Spleen (tissue), 11 donors: ENCODE measurements at regions not wholly inside any gene's neighbourhood (a gene's known extent, or its start where the extent isn't known, plus 50 kb on each side); places are given as distances from the start of the nearest gene placed in this dataset.

Experiments
- DNase-seq: peaks from one replicate; pipeline ENCODE4 v3.0.0-alpha.2; 2020
- H3K27ac ChIP-seq, 8 donors: fragments of 200-600 bp; sonication (generic) in 7 of 8; 1 replicate in 4 of 8; 2 replicates in 4 of 8; pipeline versions ENCODE4 v1.5.0 to v1.8.0; 2016 to 2021; ENCODE audit warnings: inconsistent platforms in 4 of 8, mild to moderate bottlenecking in 4 of 8, moderate library complexity in 1 of 8
- H3K27me3 ChIP-seq, 7 donors: fragments of 200-600 bp; sonication (generic) in 6 of 7; replicated peaks in 1 of 7; 1 replicate in 4 of 7; 2 replicates in 3 of 7; pipeline versions ENCODE4 v1.5.0 to v1.8.0; 2016 to 2021; ENCODE audit warnings: inconsistent platforms in 3 of 7, mild to moderate bottlenecking in 1 of 7
- H3K36me3 ChIP-seq, 6 donors: fragments of 200-600 bp; sonication (generic) in 5 of 6; 1 replicate in 4 of 6; 2 replicates in 2 of 6; pipeline versions ENCODE4 v1.5.0 to v1.8.0; 2016 to 2021; ENCODE audit warnings: inconsistent platforms in 2 of 6
- H3K4me1 ChIP-seq, 6 donors: fragments of 200-600 bp; sonication (generic) in 5 of 6; 1 replicate in 3 of 6; 2 replicates in 3 of 6; pipeline versions ENCODE4 v1.5.0 to v1.8.0; 2016 to 2021; ENCODE audit warnings: inconsistent platforms in 3 of 6
- H3K4me3 ChIP-seq, 8 donors: fragments of 200-600 bp; sonication (generic) in 7 of 8; 1 replicate in 4 of 8; 2 replicates in 4 of 8; pipeline versions ENCODE4 v1.5.0 to v1.8.0; 2016 to 2021; ENCODE audit warnings: inconsistent platforms in 4 of 8, mild to moderate bottlenecking in 4 of 8, moderate library complexity in 2 of 8
- H3K9me3 ChIP-seq, 8 donors: fragments of 200-600 bp; sonication (generic) in 7 of 8; 1 replicate in 4 of 8; 2 replicates in 4 of 8; pipeline versions ENCODE4 v1.5.0 to v1.8.0; 2016 to 2021; ENCODE audit warnings: inconsistent platforms in 4 of 8
- CTCF ChIP-seq, 11 experiments: fragments of 200-600 bp in 7 of 11; fragments of 450-650 bp in 4 of 11; sonication (generic) in 4 of 11; IDR thresholded peaks in 8 of 11; conservative IDR thresholded peaks in 3 of 11; 1 replicate in 7 of 11; 2 replicates in 4 of 11; pipeline versions ENCODE4 v1.4.0 to v1.8.0; 2016 to 2021; ENCODE audit warnings: antibody characterized with exemption in 11 of 11, inconsistent platforms in 4 of 11, mild to moderate bottlenecking in 1 of 11
- POLR2A ChIP-seq, 3 donors: fragments of 450-650 bp; IDR thresholded peaks; one replicate each; pipeline ENCODE4 v1.5.1; 2017; ENCODE audit warnings: antibody characterized with exemption in 3 of 3, mild to moderate bottlenecking in 1 of 3
- POLR2AphosphoS5 ChIP-seq, 3 donors: sonication (generic); formaldehyde crosslinking; IDR thresholded peaks; one replicate each; pipeline ENCODE4 v1.5.1; 2017; ENCODE audit warnings: antibody characterized with exemption in 3 of 3
- WGBS, 5 donors: extraction: QIAGEN DNeasy Blood & Tissue Kit in 3 of 5; methylation state at CpG; one replicate each; pipeline versions ENCODE4 v1.1.5 to v1.1.7; 2013 to 2018; 5-methylcytosine and 5-hydroxymethylcytosine counted together
- intact Hi-C: fragments of 100-400 bp; cut with DNase I; formaldehyde crosslinking; loops from one replicate; pipeline ENCODE4 v1.15.0; 2023; ENCODE audit warnings: low total_unique reads
- donor health status: healthy with polysubstance abuse.
- donor health status: DM: no; HTN: no; CAD: no; lungs with moderate emphysema.
- donor health status: DM: no; HTN: no; CAD: no.
- donor health status: Bipolar disorder and iron deficiency.
- donor health status: healthy.
- donor health status: DM: no; HTN: no; CAD: no.
- donor health status: DM: yes; HTN: yes; CAD: no.

GRCh38 chr1:194175251-194175650 lies 988.8 kb upstream of the B3GALT2 start:
- TF ChIP-seq POLR2AphosphoS5 (IDR thresholded peaks at IDR 0.05) (no peak), CTCF (IDR thresholded peaks at IDR 0.05 in 8 of 11, conservative IDR thresholded peaks at IDR 0.05 in 3 of 11) (no peak), POLR2A (IDR thresholded peaks at IDR 0.05) (no peak)
- WGBS, 5 donors, result 80 to 95% (median 85%) methylated on average over 1 of the region's 1 CpG
- H3K4me3 ChIP-seq, result no peak overlapping the region
- intact Hi-C loops, result no loop called here
- no peaks in the 10 kb centered on the region for H3K36me3 ChIP-seq
- H3K9me3 ChIP-seq, result no peaks in the 10 kb centered on the region
- H3K4me1 ChIP-seq, result no peaks in the 10 kb centered on the region
- H3K27ac ChIP-seq, result no peak overlapping the region
- H3K27me3 ChIP-seq, result no peaks in the 10 kb centered on the region
- DNase-seq, result no peak

DNA sequence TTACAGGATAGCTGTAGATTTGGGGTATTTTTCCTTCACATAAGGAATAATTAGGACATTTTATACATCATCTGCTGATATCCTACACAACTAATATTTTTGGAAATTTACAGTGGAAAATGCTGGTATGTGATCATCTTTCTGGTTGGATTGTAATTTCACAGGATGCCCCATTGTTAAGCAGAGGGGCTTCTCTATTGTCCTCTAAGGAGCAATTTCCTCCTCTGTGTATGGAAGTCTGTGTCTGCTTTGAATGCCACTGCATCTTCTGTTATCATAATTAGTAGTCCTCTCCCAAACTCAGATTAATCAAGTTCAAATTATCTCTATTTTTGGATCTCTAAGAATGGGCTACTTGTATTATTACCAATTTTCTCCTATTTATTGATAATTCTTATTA lies 988.1 kb upstream of the B3GALT2 start:
- DNase-seq, result no peak
- no peaks in the 10 kb centered on the region for H3K9me3 ChIP-seq
- intact Hi-C loops, result no loop called here
- TF ChIP-seq POLR2AphosphoS5 (IDR thresholded peaks at IDR 0.05) (no peak), POLR2A (IDR thresholded peaks at IDR 0.05) (no peak), CTCF (IDR thresholded peaks at IDR 0.05 in 8 of 11, conservative IDR thresholded peaks at IDR 0.05 in 3 of 11) (no peak)
- no peaks in the 10 kb centered on the region for H3K27me3 ChIP-seq
- no peak overlapping the region for H3K27ac ChIP-seq
- no peaks in the 10 kb centered on the region for H3K4me1 ChIP-seq
- H3K36me3 ChIP-seq, result no peaks in the 10 kb centered on the region
- H3K4me3 ChIP-seq, result no peak overlapping the region

DNA sequence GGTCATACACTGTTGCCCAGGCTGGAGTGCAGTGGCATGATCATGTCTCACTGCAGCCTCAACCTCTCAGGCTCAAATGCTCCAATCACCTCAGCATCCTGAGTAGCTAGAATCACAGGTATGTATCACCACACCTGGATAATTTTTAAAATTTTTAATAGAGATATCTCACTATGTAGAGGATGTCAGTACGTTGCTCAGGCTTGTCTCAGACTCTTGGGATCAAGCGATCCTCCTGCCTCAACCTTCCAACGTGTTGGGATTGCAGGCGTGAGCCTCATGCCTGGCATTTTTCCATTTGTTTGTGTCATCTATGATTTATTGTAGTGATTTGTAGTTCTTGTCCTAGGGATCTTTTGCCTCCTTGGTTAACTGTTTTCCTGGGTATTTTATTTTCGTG lies 985.2 kb upstream of the B3GALT2 start:
- H3K27me3 ChIP-seq, result no peaks in the 10 kb centered on the region
- intact Hi-C loops, result no loop called here
- 84 to 90% (median 87%) methylated on average over 5 of the region's 5 CpGs for WGBS, 5 donors
- H3K36me3 ChIP-seq, result no peaks in the 10 kb centered on the region
- H3K27ac ChIP-seq, result no peak overlapping the region
- no peaks in the 10 kb centered on the region for H3K4me1 ChIP-seq
- TF ChIP-seq POLR2AphosphoS5 (IDR thresholded peaks at IDR 0.05) (no peak), CTCF (IDR thresholded peaks at IDR 0.05 in 8 of 11, conservative IDR thresholded peaks at IDR 0.05 in 3 of 11) (no peak), POLR2A (IDR thresholded peaks at IDR 0.05) (no peak)
- H3K9me3 ChIP-seq, result peaks cover 0 to 4% (median 0%) of the 10 kb centered on the region in 8 donors
- no peak overlapping the region for H3K4me3 ChIP-seq
- no peak for DNase-seq

- Histone ChIP-seq H3K27me3 (no peaks in the 10 kb centered on the region), H3K4me3 (no peak overlapping the region), H3K27ac (no peak overlapping the region), H3K4me1 (no peaks in the 10 kb centered on the region), H3K36me3 (no peaks in the 10 kb centered on the region), H3K9me3 (peaks cover 0 to 4% (median 0%) of the 10 kb centered on the region in 8 donors)
- intact Hi-C loops, result no loop called here
- WGBS, 5 donors, result 71 to 82% (median 75%) methylated on average over 4 of the region's 4 CpGs
- TF ChIP-seq CTCF (IDR thresholded peaks at IDR 0.05 in 8 of 11, conservative IDR thresholded peaks at IDR 0.05 in 3 of 11), result no peak
- no peak for TF ChIP-seq POLR2AphosphoS5 (IDR thresholded peaks at IDR 0.05)
- no peak for TF ChIP-seq POLR2A (IDR thresholded peaks at IDR 0.05)
- no peak for DNase-seq
Observed at GRCh38 chr1:194167956-194168640, 981.7 kb upstream of the B3GALT2 start.
